Thymus (tissue), 11 donors: ENCODE measurements at regions not wholly inside any gene's neighbourhood (a gene's known extent, or its start where the extent isn't known, plus 50 kb on each side); places are given as distances from the start of the nearest gene placed in this dataset.

Experiments
- DNase-seq, 9 donors: peaks; one replicate each; pipeline ENCODE4 v3.0.0-alpha.2; 2013; ENCODE audit warnings: low spot score in 9 of 9, low read depth in 6 of 9, missing footprints in 1 of 9
- H3K27ac ChIP-seq, 2 donors: one replicate each; pipeline ENCODE4 v1.5.1; 2013; ENCODE audit warnings: control low read depth in 1 of 2, low read depth in 1 of 2, low read length in 1 of 2, mild to moderate bottlenecking in 1 of 2, moderate library complexity in 1 of 2
- H3K27me3 ChIP-seq, 2 donors: one replicate each; pipeline ENCODE4 v1.5.1; 2013; ENCODE audit warnings: low read length in 1 of 2; ENCODE audit not compliant: control insufficient read depth in 2 of 2, insufficient read depth in 1 of 2
- H3K36me3 ChIP-seq, 2 donors: one replicate each; pipeline ENCODE4 v1.5.1; 2013; ENCODE audit warnings: low read length in 1 of 2, mild to moderate bottlenecking in 1 of 2, moderate library complexity in 1 of 2; ENCODE audit not compliant: control insufficient read depth in 2 of 2, insufficient read depth in 2 of 2
- H3K4me1 ChIP-seq, 2 donors: one replicate each; pipeline ENCODE4 v1.5.1; 2013; ENCODE audit warnings: low read length in 2 of 2; ENCODE audit not compliant: control insufficient read depth in 2 of 2, insufficient read depth in 2 of 2
- H3K4me3 ChIP-seq, 2 donors: one replicate each; pipeline ENCODE4 v1.5.1; 2013; ENCODE audit warnings: low read length in 2 of 2, control low read depth in 1 of 2, mild to moderate bottlenecking in 1 of 2
- H3K9me3 ChIP-seq, 2 donors: one replicate each; pipeline ENCODE4 v1.5.1; 2013; ENCODE audit warnings: low read length in 1 of 2, mild to moderate bottlenecking in 1 of 2; ENCODE audit not compliant: control insufficient read depth in 2 of 2, insufficient read depth in 1 of 2
- WGBS: extraction: QIAGEN DNeasy Blood & Tissue Kit; methylation state at CpG from one replicate; pipeline ENCODE4 v1.1.7; 2013; 5-methylcytosine and 5-hydroxymethylcytosine counted together
- donor health status: healthy.

- H3K9me3 ChIP-seq: no peaks in the 10 kb centered on the region
- DNase-seq: no peak
- H3K27me3 ChIP-seq: no peaks in the 10 kb centered on the region
- no peak overlapping the region for H3K27ac ChIP-seq
- no peaks in the 10 kb centered on the region for H3K4me1 ChIP-seq
- no peak overlapping the region for H3K4me3 ChIP-seq
- H3K36me3 ChIP-seq: no peaks in the 10 kb centered on the region
These were observed 640.8 kb downstream of the FAM181B start for GRCh38 chr11:82092904-82093303.

GRCh38 chr11:82089426-82089825 lies 644.2 kb downstream of the FAM181B start:
- no peaks in the 10 kb centered on the region for H3K4me1 ChIP-seq
- 89% methylated on average over 5 of the region's 5 CpGs for WGBS
- no peak overlapping the region for H3K4me3 ChIP-seq
- no peak overlapping the region for H3K27ac ChIP-seq
- no peaks in the 10 kb centered on the region for H3K27me3 ChIP-seq
- H3K36me3 ChIP-seq: no peaks in the 10 kb centered on the region
- H3K9me3 ChIP-seq: no peaks in the 10 kb centered on the region
- DNase-seq: no peak

- no peak overlapping the region for H3K27ac ChIP-seq
- H3K27me3 ChIP-seq: no peaks in the 10 kb centered on the region
- H3K4me3 ChIP-seq: no peak overlapping the region
- H3K4me1 ChIP-seq: no peaks in the 10 kb centered on the region
- DNase-seq: no peak
- H3K36me3 ChIP-seq: no peaks in the 10 kb centered on the region
- 76% methylated on average over 4 of the region's 4 CpGs for WGBS
- H3K9me3 ChIP-seq: no peaks in the 10 kb centered on the region
These were observed 648.2 kb downstream of the FAM181B start for GRCh38 chr11:82085493-82085892.

- Histone ChIP-seq H3K9me3 (no peaks in the 10 kb centered on the region), H3K27me3 (no peaks in the 10 kb centered on the region), H3K36me3 (no peaks in the 10 kb centered on the region), H3K4me3 (no peak overlapping the region), H3K27ac (no peak overlapping the region), H3K4me1 (no peaks in the 10 kb centered on the region)
- DNase-seq: no peak
- WGBS: 8% methylated on average over 2 of the region's 2 CpGs
These were observed 650.7 kb downstream of the FAM181B start for GRCh38 chr11:82082976-82083375.

- Histone ChIP-seq H3K27ac (no peak overlapping the region), H3K27me3 (no peaks in the 10 kb centered on the region), H3K4me1 (no peaks in the 10 kb centered on the region), H3K4me3 (no peak overlapping the region), H3K36me3 (no peaks in the 10 kb centered on the region), H3K9me3 (no peaks in the 10 kb centered on the region)
- WGBS: 82% methylated on average over 2 of the region's 2 CpGs
- no peak for DNase-seq
These were observed 653.5 kb downstream of the FAM181B start for GRCh38 chr11:82080160-82080559.

- no peak for DNase-seq
- Histone ChIP-seq H3K36me3 (no peaks in the 10 kb centered on the region), H3K4me1 (no peaks in the 10 kb centered on the region), H3K9me3 (no peaks in the 10 kb centered on the region), H3K27me3 (no peaks in the 10 kb centered on the region), H3K27ac (no peak overlapping the region), H3K4me3 (no peak overlapping the region)
- 86% methylated on average over 3 of the region's 3 CpGs for WGBS
These were observed 657.5 kb downstream of the FAM181B start for GRCh38 chr11:82076126-82076525.

GRCh38 chr11:82059505-82059904 lies 674.2 kb downstream of the FAM181B start:
- no peaks in the 10 kb centered on the region for H3K27me3 ChIP-seq
- 96% methylated on average over 3 of the region's 3 CpGs for WGBS
- no peak for DNase-seq
- H3K36me3 ChIP-seq: no peaks in the 10 kb centered on the region
- H3K27ac ChIP-seq: no peak overlapping the region
- H3K9me3 ChIP-seq: no peaks in the 10 kb centered on the region
- no peak overlapping the region for H3K4me3 ChIP-seq
- H3K4me1 ChIP-seq: no peaks in the 10 kb centered on the region

- Histone ChIP-seq H3K9me3 (no peaks in the 10 kb centered on the region), H3K36me3 (no peaks in the 10 kb centered on the region), H3K4me1 (no peaks in the 10 kb centered on the region), H3K27ac (no peak overlapping the region), H3K4me3 (no peak overlapping the region), H3K27me3 (no peaks in the 10 kb centered on the region)
- DNase-seq: no peak
- 78% methylated on average over 1 of the region's 1 CpG for WGBS
These were observed 677.2 kb downstream of the FAM181B start for GRCh38 chr11:82056450-82056849.

GRCh38 chr11:82049199-82049598 lies 684.5 kb downstream of the FAM181B start:
- H3K27me3 ChIP-seq: no peaks in the 10 kb centered on the region
- DNase-seq: no peak
- WGBS: 93% methylated on average over 3 of the region's 3 CpGs

GRCh38 chr11:82047200-82047599 lies 686.5 kb downstream of the FAM181B start:
- peaks cover 0 to 2% of the 10 kb centered on the region in 2 donors for H3K9me3 ChIP-seq

More at GRCh38 chr11:82049199-82049598, 684.5 kb downstream of the FAM181B start:
- no peak overlapping the region for H3K4me3 ChIP-seq
- H3K9me3 ChIP-seq: peaks cover 0 to 2% of the 10 kb centered on the region in 2 donors
- no peaks in the 10 kb centered on the region for H3K4me1 ChIP-seq
- no peaks in the 10 kb centered on the region for H3K36me3 ChIP-seq
- H3K27ac ChIP-seq: no peak overlapping the region

More at GRCh38 chr11:82047200-82047599, 686.5 kb downstream of the FAM181B start:
- H3K36me3 ChIP-seq: no peaks in the 10 kb centered on the region
- no peak overlapping the region for H3K4me3 ChIP-seq
- H3K27me3 ChIP-seq: no peaks in the 10 kb centered on the region
- H3K4me1 ChIP-seq: no peaks in the 10 kb centered on the region
- no peak overlapping the region for H3K27ac ChIP-seq
- 90% methylated on average over 1 of the region's 1 CpG for WGBS
- no peak for DNase-seq
